ENCODE measurements at regions not wholly inside any gene's neighbourhood (a gene's known extent, or its start where the extent isn't known, plus 50 kb on each side); places are given as distances from the start of the nearest gene placed in this dataset.

DNA sequence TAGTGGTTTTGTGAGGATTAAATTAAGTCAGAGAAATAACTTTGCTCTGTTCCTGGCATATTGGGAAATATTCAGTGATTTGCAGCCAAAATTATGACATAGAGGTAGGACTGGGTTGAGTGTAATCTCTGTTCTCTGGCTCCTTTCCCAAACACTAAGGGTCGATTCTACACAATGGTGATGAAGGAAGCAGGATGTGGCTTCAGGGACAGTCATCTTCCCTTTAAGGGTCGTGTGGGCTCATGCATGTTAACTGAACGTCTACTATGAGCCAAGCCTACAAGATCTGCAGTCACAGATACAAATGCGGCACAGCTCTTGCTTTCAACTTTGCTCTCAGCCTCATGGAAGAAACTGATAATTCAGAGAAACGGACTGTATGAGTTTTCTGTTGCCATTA lies 381.6 kb downstream of the VRK1 start (continued):
- TF ChIP-seq, protein P1, sequence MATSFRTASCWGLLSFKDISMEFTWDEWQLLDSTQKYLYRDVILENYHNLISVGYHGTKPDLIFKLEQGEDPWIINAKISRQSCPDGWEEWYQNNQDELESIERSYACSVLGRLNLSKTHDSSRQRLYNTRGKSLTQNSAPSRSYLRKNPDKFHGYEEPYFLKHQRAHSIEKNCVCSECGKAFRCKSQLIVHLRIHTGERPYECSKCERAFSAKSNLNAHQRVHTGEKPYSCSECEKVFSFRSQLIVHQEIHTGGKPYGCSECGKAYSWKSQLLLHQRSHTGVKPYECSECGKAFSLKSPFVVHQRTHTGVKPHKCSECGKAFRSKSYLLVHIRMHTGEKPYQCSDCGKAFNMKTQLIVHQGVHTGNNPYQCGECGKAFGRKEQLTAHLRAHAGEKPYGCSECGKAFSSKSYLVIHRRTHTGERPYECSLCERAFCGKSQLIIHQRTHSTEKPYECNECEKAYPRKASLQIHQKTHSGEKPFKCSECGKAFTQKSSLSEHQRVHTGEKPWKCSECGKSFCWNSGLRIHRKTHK (tag by site-specific recombination; IDR thresholded peaks at IDR 0.05) = no peak
- TF ChIP-seq, protein P2, sequence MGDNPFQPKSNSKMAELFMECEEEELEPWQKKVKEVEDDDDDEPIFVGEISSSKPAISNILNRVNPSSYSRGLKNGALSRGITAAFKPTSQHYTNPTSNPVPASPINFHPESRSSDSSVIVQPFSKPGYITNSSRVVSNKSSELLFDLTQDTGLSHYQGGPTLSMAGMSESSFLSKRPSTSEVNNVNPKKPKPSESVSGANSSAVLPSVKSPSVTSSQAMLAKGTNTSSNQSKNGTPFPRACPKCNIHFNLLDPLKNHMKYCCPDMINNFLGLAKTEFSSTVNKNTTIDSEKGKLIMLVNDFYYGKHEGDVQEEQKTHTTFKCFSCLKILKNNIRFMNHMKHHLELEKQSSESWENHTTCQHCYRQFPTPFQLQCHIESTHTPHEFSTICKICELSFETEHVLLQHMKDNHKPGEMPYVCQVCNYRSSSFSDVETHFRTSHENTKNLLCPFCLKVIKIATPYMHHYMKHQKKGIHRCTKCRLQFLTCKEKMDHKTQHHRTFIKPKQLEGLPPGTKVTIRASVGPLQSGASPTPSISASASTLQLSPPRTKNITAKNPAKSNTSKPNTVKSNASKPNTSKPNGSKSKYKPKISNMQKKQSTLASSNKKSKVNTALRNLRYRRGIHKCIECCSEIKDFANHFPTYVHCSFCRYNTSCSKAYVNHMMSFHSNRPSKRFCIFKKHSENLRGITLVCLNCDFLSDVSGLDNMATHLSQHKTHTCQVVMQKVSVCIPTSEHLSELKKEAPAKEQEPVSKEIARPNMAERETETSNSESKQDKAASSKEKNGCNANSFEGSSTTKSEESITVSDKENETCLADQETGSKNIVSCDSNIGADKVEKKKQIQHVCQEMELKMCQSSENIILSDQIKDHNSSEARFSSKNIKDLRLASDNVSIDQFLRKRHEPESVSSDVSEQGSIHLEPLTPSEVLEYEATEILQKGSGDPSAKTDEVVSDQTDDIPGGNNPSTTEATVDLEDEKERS (tag by site-specific recombination; IDR thresholded peaks at IDR 0.05) = no peak
- no peak for TF ChIP-seq ZNF404 (tag by site-specific recombination; IDR thresholded peaks at IDR 0.05)
- TF ChIP-seq MEIS1 (CRISPR knock-in tag; IDR thresholded peaks at IDR 0.05; ENCODE audit: borderline replicate concordance) = no peak
- TF ChIP-seq GLIS1 (tag by site-specific recombination; IDR thresholded peaks at IDR 0.05) = no peak

DNA sequence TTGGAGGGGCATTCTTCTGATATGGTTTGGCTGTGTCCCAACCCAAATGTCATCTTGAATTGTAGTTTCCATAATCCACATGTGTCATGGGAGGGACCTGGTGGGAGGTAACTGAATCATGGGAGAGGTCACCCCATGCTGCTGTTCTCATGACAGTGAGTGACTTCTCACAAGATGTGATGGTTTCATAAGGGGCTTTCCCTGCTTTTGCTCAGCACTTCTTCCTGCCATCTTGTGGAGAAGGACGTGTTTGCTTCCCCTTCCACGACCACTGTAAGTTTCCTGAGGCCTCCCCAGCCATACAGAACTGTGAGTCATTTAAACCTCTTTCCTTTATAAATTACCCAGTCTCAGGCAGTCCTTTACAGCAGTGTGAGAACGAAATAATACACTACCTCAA lies 382.4 kb downstream of the VRK1 start:
- Histone ChIP-seq H3K9me3 (ENCODE audit: control insufficient read depth, insufficient read depth, low read depth, low read length) (no peaks in the 10 kb centered on the region), H3K4me1 (ENCODE audit: control insufficient read depth, insufficient read depth, low read length) (no peaks in the 10 kb centered on the region), H3K36me3 (ENCODE audit: control insufficient read depth in 2 of 2, insufficient read depth in 1 of 2, low read length in 2 of 2) (no peaks in the 10 kb centered on the region), H3K4me3 (ENCODE audit: low read depth, low read length) (no peak overlapping the region), H3K27ac (ENCODE audit: extremely low read depth, low read depth, low read length) (no peak overlapping the region)
- CTCF ChIA-PET = interaction anchor here (0.6 kb wide), 2 partner anchors 14 to 290 kb away, joined by 3 read pairs; no protein-coding TSS in a partner anchor
- no peak for TF ChIP-seq OSR2 (tag by site-specific recombination; IDR thresholded peaks at IDR 0.05)
- TF ChIP-seq, protein P3, sequence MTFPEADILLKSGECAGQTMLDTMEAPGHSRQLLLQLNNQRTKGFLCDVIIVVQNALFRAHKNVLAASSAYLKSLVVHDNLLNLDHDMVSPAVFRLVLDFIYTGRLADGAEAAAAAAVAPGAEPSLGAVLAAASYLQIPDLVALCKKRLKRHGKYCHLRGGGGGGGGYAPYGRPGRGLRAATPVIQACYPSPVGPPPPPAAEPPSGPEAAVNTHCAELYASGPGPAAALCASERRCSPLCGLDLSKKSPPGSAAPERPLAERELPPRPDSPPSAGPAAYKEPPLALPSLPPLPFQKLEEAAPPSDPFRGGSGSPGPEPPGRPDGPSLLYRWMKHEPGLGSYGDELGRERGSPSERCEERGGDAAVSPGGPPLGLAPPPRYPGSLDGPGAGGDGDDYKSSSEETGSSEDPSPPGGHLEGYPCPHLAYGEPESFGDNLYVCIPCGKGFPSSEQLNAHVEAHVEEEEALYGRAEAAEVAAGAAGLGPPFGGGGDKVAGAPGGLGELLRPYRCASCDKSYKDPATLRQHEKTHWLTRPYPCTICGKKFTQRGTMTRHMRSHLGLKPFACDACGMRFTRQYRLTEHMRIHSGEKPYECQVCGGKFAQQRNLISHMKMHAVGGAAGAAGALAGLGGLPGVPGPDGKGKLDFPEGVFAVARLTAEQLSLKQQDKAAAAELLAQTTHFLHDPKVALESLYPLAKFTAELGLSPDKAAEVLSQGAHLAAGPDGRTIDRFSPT (tag by site-specific recombination; IDR thresholded peaks at IDR 0.05) = no peak
- no peak for TF ChIP-seq HOXD13 (CRISPR knock-in tag; IDR thresholded peaks at IDR 0.05; ENCODE audit: borderline replicate concordance)
- TF ChIP-seq ZNF629 (tag by site-specific recombination; IDR thresholded peaks at IDR 0.05) = no peak
- no peak for TF ChIP-seq IKZF3 (tag by site-specific recombination; IDR thresholded peaks at IDR 0.05)
- no peak for TF ChIP-seq ZNF239 (tag by site-specific recombination; IDR thresholded peaks at IDR 0.05)
- TF ChIP-seq, protein P4, sequence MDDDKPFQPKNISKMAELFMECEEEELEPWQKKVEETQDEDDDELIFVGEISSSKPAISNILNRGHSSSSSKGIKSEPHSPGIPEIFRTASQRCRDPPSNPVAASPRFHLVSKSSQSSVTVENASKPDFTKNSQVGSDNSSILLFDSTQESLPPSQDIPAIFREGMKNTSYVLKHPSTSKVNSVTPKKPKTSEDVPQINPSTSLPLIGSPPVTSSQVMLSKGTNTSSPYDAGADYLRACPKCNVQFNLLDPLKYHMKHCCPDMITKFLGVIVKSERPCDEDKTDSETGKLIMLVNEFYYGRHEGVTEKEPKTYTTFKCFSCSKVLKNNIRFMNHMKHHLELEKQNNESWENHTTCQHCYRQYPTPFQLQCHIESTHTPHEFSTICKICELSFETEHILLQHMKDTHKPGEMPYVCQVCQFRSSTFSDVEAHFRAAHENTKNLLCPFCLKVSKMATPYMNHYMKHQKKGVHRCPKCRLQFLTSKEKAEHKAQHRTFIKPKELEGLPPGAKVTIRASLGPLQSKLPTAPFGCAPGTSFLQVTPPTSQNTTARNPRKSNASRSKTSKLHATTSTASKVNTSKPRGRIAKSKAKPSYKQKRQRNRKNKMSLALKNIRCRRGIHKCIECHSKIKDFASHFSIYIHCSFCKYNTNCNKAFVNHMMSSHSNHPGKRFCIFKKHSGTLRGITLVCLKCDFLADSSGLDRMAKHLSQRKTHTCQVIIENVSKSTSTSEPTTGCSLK (tag by site-specific recombination; IDR thresholded peaks at IDR 0.05) = no peak
- no peak for TF ChIP-seq GFI1B (tag by site-specific recombination; IDR thresholded peaks at IDR 0.05)
- TF ChIP-seq ZNF521 (tag by site-specific recombination; IDR thresholded peaks at IDR 0.05) = no peak
- TF ChIP-seq, protein P5, sequence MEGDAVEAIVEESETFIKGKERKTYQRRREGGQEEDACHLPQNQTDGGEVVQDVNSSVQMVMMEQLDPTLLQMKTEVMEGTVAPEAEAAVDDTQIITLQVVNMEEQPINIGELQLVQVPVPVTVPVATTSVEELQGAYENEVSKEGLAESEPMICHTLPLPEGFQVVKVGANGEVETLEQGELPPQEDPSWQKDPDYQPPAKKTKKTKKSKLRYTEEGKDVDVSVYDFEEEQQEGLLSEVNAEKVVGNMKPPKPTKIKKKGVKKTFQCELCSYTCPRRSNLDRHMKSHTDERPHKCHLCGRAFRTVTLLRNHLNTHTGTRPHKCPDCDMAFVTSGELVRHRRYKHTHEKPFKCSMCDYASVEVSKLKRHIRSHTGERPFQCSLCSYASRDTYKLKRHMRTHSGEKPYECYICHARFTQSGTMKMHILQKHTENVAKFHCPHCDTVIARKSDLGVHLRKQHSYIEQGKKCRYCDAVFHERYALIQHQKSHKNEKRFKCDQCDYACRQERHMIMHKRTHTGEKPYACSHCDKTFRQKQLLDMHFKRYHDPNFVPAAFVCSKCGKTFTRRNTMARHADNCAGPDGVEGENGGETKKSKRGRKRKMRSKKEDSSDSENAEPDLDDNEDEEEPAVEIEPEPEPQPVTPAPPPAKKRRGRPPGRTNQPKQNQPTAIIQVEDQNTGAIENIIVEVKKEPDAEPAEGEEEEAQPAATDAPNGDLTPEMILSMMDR (tag by site-specific recombination; IDR thresholded peaks at IDR 0.05) = no peak
- no peak for TF ChIP-seq ZBTB21 (tag by site-specific recombination; IDR thresholded peaks at IDR 0.05)
- TF ChIP-seq YY1 (tag by site-specific recombination; IDR thresholded peaks at IDR 0.05) = no peak
- TF ChIP-seq ZNF585B (tag by site-specific recombination; IDR thresholded peaks at IDR 0.05) = no peak
- POLR2A ChIA-PET = no interaction called here
